KOPT-K1 (cell line): ENCODE measurements at regions not wholly inside any gene's neighbourhood (a gene's known extent, or its start where the extent isn't known, plus 50 kb on each side); places are given as distances from the start of the nearest gene placed in this dataset.
"Not testable (repeated sequence)": the region's sequence is repeated elsewhere in the genome, so short reads cannot be mapped to it uniquely, and the experiment has no call there.

Experiments used
- H3K27ac ChIP-seq: fragments of 200-600 bp; sonication (generic); 2 replicates; pipeline ENCODE4 v1.5.1; 2016; ENCODE audit warnings: antibody characterized with exemption, mild to moderate bottlenecking, low read depth, low read length; ENCODE audit not compliant: poor library complexity, severe bottlenecking
- H3K36me3 ChIP-seq: fragments of 200-600 bp; sonication (generic); 2 replicates; pipeline ENCODE4 v1.5.1; 2017; ENCODE audit warnings: antibody characterized with exemption, mild to moderate bottlenecking, low read length, moderate library complexity; ENCODE audit not compliant: insufficient read depth
- H3K9me3 ChIP-seq: fragments of 200-600 bp; sonication (generic); 2 replicates; pipeline ENCODE4 v1.5.1; 2017; ENCODE audit warnings: antibody characterized with exemption, low read length, mild to moderate bottlenecking; ENCODE audit not compliant: insufficient read depth, poor library complexity, severe bottlenecking

DNA sequence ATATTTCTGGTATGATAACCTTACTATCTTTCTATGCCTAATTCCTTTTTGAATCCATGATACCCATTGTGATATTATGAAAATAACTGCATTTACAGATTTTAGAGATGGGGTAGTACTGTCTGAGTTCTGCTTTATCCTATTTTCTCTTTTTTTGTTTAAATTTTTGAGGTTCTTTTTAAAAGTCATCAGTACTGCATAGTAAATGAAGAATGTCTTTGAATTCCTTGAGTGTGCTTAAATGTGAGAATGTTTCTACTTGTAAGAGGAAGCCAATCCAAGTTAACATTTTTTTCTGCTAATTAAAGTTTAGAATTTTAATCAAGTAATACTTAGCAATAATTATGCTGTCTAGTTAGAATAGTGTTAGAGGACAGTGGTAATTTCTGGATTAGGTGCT, 474.6 kb downstream of the PCNX1 start:
- Histone ChIP-seq H3K9me3 (peaks cover 18% of the 10 kb centered on the region), H3K27ac (no peak overlapping the region), H3K36me3 (no peaks in the 10 kb centered on the region)

DNA sequence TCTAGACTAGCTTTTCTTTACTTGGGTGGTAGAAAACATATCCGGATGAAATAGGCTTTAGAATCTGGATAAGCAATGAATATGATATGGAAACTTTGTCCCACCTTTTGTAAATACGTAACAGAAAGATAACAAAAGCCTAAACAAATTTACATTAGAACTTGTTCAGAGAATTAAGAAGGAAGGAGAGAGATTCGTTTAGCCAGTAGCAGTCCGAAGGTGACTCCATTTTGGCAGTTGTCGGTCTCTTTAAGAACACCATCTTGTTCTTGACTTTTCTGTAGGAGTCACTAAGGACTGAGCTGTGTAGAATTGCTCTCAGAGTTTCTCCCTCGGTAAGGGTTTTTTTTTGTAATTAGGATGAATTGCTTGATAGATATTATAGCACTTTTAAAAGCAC, 475.1 kb downstream of the PCNX1 start:
- no peak overlapping the region for H3K27ac ChIP-seq
- H3K9me3 ChIP-seq: peaks cover 13% of the 10 kb centered on the region

DNA sequence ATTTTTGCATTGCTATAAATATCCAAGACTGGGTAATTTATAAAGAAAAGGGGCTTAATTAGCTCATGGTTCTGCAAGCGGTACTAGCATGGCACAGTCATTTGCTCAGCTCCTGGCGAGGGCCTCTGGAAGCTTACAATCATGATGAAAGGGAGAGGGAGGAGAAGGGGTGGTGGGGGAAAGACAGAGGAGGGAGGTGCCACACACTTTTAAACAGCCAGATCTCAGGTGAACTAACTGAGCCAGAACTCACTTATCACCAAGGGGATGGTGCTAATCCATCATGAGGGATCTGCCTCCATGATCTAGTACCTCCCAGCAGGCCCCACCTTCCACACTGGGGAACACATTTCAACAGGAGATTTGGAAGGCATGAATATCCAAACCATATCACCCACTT, 476.3 kb downstream of the PCNX1 start:
- H3K27ac ChIP-seq: no peak overlapping the region
- H3K36me3 ChIP-seq: no peaks in the 10 kb centered on the region
- peaks cover under 1% of the 10 kb centered on the region for H3K9me3 ChIP-seq

More for the DNA sequence above, 475.1 kb downstream of the PCNX1 start:
- no peaks in the 10 kb centered on the region for H3K36me3 ChIP-seq

DNA sequence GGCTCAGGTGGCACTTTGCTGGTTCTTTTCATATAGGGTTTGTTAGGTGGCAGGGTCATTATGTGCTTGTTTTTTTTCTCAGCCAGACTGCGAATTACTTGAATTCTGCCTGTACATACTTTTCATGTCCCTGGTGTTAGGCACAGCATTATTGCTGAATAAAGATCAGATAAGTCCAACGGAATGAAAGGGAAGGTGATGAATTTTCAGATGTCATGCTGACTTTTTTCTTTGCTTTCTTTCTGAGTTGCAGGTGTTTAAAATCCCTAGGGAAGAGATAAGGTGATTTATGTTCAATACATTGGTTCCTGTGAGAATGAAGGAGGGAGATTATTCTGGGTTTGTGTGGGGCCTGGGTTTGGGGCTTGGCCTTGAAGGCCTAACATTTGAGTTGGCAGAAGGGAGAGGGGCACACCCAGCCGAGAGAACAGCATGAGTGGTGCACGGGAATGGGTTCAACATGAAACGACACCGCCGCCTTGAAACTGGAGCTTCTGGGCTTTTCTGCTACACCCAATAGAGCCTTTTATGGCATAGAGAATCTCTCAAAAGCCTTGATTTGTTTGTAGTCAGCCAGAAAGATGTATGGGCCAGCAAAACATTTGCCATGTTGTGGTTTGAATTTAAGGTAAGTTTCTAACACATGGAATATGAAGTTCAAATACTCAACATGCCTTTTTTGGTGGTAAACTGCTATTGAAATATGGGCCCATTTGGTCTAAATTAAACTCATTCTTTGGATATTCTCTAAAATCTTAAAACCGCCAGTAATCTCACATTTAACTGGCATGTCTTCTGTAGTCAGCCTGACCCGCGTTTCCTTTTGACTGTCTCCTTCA, 477.0 kb downstream of the PCNX1 start:
- no peaks in the 10 kb centered on the region for H3K36me3 ChIP-seq
- no peaks in the 10 kb centered on the region for H3K9me3 ChIP-seq
- H3K27ac ChIP-seq: no peak overlapping the region

DNA sequence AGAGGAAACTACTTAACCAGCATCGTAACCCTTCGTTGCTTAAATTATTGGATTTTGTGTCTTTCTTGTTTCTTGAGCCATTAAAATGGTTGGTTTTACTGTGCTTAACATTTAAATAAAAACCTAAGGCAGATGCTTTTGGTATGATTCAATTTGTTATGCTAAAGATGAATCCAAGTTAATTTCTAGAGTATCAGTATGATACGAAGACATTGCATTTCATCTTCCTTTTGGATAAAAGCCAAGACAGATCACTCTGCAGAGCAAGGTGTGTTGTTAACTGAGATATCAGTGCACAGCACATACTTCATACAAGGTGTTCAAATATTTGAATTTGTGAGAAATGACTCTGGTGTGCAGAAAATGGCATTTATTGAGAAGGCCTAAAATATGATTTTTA, 480.5 kb downstream of the PCNX1 start:
- Histone ChIP-seq H3K9me3 (no peaks in the 10 kb centered on the region), H3K27ac (no peak overlapping the region), H3K36me3 (no peaks in the 10 kb centered on the region)

DNA sequence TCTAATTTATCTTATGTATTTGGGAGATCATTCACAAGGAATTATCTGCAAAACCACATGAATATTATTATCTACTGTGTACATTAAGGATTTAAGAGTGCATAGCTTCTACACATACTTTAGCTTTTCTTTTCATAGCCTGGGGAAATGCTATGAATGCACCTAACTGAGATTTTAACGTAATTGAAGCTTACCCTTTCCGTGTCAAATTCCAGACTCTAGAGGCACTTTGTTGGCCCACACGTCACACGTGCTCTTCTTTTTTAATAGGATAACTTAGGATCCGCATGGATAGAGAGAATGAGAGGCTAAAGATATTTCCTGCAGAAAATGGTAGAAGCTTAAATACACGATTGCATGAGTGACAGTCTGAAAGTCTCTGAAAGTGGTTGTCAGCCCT, 481.1 kb downstream of the PCNX1 start:
- Histone ChIP-seq H3K27ac (no peak overlapping the region), H3K36me3 (no peaks in the 10 kb centered on the region), H3K9me3 (no peaks in the 10 kb centered on the region)

DNA sequence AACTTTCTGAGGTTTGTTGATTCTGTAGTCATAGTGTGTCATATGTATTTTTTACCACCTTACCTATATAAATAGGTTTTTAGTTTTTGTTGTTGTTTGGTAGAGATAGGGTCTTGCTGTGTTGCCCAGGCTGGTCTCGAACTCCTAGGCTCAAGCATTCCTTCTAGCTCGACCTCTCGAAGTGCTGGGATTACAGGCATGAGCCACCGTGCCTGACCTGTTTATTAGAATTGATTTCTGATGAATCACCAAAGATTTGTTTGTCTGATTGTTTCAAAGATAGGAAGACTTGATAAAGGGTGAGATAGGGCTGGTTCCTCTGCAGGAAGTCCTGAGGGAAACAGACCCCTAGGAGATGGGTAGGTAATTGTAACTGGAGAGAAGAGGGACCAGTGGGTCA, 481.6 kb downstream of the PCNX1 start:
- Histone ChIP-seq H3K36me3 (no peaks in the 10 kb centered on the region), H3K27ac (no peak overlapping the region), H3K9me3 (no peaks in the 10 kb centered on the region)

DNA sequence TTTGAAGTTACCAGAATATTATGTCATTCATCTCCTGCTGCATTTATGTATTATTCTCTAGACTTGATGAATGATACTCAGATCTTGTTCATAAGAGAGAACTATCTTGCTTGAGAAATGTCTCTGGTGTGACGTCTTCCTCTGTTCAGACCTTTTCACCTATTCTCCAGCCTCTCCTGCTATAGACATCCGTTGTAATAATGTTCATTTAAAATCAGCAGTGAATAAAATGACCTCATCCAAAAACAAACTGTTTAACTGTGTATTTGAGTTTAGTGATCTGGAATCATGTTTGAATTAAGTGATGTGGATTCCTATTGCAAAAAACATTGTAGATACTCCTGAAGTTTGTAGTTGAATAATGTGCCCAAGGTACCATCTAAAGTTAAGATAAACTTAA, 487.1 kb downstream of the PCNX1 start:
- H3K27ac ChIP-seq: no peak overlapping the region
- no peaks in the 10 kb centered on the region for H3K36me3 ChIP-seq
- H3K9me3 ChIP-seq: no peaks in the 10 kb centered on the region

DNA sequence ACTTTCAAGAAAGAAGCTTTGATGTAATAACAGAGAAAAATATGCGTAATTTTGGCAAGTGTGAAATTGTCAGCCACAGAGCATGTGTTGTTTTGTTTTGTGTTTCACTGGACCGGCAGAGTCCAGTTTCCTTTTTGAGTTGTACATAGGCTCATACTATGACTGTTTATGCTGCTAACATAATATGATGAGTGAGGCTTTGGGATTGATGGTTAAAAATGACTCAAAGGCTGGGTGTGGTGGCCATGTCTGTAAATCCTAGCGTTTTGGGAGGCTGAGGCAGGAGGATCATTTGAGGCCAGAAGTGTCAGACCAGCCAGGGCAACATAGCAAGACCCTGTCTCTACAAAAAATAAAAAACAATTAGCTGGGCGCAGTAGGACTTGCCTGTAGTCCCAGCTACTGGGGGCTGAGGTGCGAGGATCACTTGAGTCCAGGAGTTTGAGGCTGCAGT, 487.9 kb downstream of the PCNX1 start:
- H3K9me3 ChIP-seq: no peaks in the 10 kb centered on the region
- H3K27ac ChIP-seq: no peak overlapping the region
- no peaks in the 10 kb centered on the region for H3K36me3 ChIP-seq

DNA sequence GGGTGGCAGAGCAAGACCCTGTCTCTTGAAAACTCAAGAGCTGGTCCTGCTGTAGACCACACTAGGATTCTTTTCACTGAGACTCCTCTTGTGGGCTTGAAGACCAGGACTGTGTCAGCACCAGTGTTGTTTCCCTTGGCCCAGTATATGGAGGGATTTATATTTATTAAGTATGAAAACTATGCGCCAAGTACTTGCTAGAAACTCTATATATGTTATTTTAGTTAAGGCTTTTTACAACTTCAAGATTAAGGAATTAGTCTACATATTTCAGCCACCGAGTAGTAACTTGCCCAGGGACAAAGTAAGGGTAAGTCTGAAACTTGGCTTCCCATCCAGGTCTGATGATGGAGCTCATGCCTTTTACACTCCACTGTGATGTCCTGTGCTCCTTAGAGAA, 488.4 kb downstream of the PCNX1 start:
- Histone ChIP-seq H3K36me3 (no peaks in the 10 kb centered on the region), H3K27ac (no peak overlapping the region), H3K9me3 (no peaks in the 10 kb centered on the region)

DNA sequence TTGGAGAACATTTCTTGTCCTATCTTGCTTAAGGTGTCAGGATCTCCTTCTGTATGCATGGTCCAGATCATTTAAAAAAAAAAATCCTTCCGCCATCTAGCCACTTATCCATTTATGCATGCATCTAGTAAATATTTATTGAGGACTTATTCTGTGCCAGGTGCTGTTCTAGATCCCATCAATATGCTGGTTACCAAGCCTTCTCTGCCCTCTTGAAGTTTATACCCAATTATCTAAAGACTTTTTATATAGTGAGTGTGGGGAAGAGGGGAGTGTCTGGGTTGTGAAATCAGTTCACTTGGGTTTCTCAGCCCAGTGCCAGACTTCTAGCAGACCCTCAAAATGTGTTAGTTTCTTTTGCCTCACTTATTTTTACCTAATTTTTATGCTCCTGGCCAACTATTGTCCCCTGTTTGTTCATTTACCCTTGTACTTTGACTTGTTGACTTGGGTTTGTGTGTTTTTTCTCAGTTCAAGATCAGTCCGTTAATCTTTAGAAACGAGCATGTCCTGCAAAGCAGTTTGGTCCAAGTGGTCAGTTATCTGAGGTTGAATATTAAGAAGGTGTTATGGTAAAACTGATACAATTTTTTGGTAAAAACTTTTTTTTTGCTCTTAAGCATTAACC, 488.9 kb downstream of the PCNX1 start:
- no peaks in the 10 kb centered on the region for H3K9me3 ChIP-seq
- no peaks in the 10 kb centered on the region for H3K36me3 ChIP-seq
- H3K27ac ChIP-seq: no peak overlapping the region

DNA sequence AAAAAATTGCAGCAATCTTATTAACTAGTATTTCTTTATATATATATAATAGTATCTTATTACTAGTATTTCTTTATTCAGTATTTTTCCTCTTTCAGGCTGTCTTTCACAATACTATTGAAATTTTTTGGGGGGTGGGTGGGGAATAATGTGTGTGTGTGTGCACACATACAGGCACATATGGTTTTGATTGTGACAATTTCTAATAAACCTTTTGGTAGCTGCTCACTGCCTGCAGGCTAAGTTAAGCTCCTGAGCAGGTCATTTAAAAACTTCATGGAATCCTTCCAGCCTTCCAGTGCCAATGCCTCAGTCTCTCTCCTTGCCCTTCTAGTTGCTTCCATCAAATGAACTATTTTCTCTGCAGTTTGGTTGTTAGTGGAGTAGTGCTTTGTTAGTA, 490.1 kb downstream of the PCNX1 start:
- Histone ChIP-seq H3K36me3 (no peaks in the 10 kb centered on the region), H3K27ac (no peak overlapping the region), H3K9me3 (no peaks in the 10 kb centered on the region)

DNA sequence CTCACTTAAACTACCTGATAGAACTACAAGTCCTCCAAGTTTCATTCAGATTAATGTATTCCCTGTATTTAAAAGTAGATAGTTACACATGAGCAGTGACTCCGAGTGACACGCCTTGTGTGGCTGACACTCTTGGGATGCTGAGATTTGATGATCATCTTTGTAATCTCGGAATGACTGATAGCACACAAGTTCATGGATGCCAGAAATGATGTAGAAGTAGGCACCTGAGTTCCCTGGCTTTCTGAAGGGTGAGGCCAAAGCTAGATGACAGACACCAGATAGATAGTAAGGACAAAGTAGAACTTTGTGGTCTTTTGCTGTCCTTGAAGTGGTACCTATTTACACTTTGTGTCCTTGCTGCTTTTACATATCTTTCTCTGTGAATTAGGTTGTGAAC, 491.2 kb downstream of the PCNX1 start:
- H3K9me3 ChIP-seq: no peaks in the 10 kb centered on the region
- no peaks in the 10 kb centered on the region for H3K36me3 ChIP-seq
- H3K27ac ChIP-seq: no peak overlapping the region

DNA sequence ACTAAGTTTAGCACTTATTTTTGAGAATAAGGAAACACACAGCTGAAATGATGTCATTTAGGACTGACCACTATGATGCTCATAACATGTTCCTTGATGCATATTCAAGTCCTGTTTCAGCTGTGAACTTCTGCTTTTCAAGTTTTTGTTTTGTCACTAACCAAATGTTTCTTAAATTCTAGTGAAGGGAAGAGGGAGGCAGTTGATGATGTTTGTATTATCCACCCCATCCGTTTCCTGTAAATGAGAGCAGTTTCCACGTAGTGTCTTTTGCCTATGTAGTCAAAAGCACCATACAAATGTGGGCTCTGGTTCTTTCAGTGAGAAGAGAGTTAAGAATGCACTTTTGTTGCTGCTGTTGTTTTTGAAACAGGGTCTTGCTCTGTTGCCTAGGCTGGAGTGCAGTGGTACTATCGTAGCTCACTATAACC, 491.8 kb downstream of the PCNX1 start:
- Histone ChIP-seq H3K9me3 (no peaks in the 10 kb centered on the region), H3K27ac (no peak overlapping the region), H3K36me3 (no peaks in the 10 kb centered on the region)

DNA sequence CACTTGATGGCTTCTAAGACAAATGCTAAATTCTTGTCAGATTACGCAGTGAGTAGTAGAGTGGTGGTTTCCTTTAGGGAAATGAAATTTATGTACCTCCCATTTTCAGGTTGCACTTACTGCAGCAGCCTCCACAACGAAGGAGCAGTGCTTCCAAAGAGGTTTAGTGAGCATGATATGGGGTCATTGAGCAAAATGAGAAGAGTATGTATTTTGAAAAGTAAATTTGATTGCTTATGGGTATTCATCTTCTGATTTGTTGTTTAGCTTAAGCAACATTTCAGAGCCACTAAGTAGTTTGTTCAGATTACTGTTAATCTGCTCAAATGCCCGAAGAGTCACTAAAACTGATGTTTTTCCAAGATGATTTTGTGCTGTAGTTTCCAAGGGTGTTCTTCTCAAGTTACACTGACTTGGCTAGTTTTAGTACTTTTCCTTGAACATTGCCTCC, 493.6 kb downstream of the PCNX1 start:
- Histone ChIP-seq H3K27ac (no peak overlapping the region), H3K36me3 (no peaks in the 10 kb centered on the region), H3K9me3 (no peaks in the 10 kb centered on the region)

DNA sequence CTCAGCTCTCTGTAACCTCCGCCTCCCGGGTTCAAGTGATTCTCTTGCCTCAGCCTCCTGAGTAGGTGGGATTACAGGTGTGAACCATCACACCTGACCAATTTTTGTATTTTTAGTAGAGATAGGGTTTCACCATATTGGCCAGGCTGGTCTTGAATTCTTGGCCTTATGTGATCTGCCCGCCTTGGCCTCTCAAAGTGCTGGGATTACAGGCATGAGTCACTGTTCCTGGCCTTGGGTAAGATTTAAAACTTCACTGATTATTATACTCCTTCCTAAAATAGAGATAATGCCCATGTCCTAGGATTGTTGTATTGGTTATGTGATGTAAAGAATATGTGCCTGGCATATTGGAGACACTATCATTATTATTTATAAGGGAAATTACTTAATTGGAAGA, 495.2 kb downstream of the PCNX1 start:
- not testable (repeated sequence) for H3K36me3 ChIP-seq, H3K9me3 ChIP-seq, H3K27ac ChIP-seq
